Colonic mucosa (tissue), 4 donors: ENCODE measurements at regions not wholly inside any gene's neighbourhood (a gene's known extent, or its start where the extent isn't known, plus 50 kb on each side); places are given as distances from the start of the nearest gene placed in this dataset.
A peak's percentile ranks its signal among the peaks of the same experiment; 100 is the strongest.

Experiments
- DNase-seq: peaks from one replicate; pipeline ENCODE4 v3.0.0-alpha.2; 2020
- H3K27ac ChIP-seq: fragments of 200-600 bp; one replicate; pipeline ENCODE4 v1.8.0; 2021
- H3K27me3 ChIP-seq: fragments of 200-600 bp; one replicate; pipeline ENCODE4 v1.8.0; 2021
- H3K36me3 ChIP-seq: fragments of 200-600 bp; one replicate; pipeline ENCODE4 v1.8.0; 2021
- H3K4me1 ChIP-seq: fragments of 200-600 bp; one replicate; pipeline ENCODE4 v1.8.0; 2021; ENCODE audit warnings: mild to moderate bottlenecking
- H3K4me3 ChIP-seq: fragments of 200-600 bp; one replicate; pipeline ENCODE4 v1.8.0; 2021
- H3K9ac ChIP-seq, 2 donors: one replicate each; pipeline ENCODE4 v1.7.0; 2013; ENCODE audit warnings: control low read depth in 2 of 2, low read depth in 2 of 2, low read length in 2 of 2
- H3K9me3 ChIP-seq: fragments of 200-600 bp; one replicate; pipeline ENCODE4 v1.8.0; 2021
- intact Hi-C: fragments of 100-400 bp; cut with DNase I; formaldehyde crosslinking; loops from one replicate; pipeline ENCODE4 v1.14.1; 2022
- TF ChIP-seq, protein P1 (sequence below): fragments of 200-600 bp; IDR thresholded peaks from one replicate; pipeline ENCODE4 v1.8.0; 2022; ENCODE audit warnings: antibody characterized with exemption, mild to moderate bottlenecking
- donor health status: healthy.
- donor health status: DM: no; HTN: no; CAD: no.
- donor health status: DM: no; HTN: no; CAD: no.

DNA sequence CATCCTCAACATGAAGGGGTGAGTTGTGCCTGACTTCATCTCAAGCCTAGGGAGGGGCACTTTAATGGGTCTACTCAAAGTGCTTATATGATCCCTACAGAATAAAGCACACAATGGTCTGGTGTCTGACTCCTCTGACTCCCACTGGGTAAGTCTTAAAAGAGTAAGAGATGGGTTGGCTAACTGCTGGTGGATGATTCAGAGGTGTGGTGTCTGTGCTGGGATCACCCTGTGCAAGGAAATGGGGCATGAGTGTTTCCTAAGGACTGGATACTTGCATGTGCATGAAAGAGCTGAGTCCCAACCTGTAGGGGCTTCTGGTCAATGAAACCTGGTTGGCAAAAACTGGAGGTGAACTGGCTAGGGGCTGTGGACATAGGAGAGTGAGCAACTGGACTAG is 158.8 kb downstream of the IL20RB start:
- Histone ChIP-seq H3K36me3 (no peaks in the 10 kb centered on the region), H3K4me3 (no peak overlapping the region), H3K27ac (no peak overlapping the region), H3K9me3 (no peaks in the 10 kb centered on the region), H3K27me3 (no peaks in the 10 kb centered on the region), H3K4me1 (no peaks in the 10 kb centered on the region), H3K9ac (no peak overlapping the region)
- intact Hi-C loops: no loop called here
- TF ChIP-seq, protein P1, sequence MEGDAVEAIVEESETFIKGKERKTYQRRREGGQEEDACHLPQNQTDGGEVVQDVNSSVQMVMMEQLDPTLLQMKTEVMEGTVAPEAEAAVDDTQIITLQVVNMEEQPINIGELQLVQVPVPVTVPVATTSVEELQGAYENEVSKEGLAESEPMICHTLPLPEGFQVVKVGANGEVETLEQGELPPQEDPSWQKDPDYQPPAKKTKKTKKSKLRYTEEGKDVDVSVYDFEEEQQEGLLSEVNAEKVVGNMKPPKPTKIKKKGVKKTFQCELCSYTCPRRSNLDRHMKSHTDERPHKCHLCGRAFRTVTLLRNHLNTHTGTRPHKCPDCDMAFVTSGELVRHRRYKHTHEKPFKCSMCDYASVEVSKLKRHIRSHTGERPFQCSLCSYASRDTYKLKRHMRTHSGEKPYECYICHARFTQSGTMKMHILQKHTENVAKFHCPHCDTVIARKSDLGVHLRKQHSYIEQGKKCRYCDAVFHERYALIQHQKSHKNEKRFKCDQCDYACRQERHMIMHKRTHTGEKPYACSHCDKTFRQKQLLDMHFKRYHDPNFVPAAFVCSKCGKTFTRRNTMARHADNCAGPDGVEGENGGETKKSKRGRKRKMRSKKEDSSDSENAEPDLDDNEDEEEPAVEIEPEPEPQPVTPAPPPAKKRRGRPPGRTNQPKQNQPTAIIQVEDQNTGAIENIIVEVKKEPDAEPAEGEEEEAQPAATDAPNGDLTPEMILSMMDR: no peak
- no peak for DNase-seq

DNA sequence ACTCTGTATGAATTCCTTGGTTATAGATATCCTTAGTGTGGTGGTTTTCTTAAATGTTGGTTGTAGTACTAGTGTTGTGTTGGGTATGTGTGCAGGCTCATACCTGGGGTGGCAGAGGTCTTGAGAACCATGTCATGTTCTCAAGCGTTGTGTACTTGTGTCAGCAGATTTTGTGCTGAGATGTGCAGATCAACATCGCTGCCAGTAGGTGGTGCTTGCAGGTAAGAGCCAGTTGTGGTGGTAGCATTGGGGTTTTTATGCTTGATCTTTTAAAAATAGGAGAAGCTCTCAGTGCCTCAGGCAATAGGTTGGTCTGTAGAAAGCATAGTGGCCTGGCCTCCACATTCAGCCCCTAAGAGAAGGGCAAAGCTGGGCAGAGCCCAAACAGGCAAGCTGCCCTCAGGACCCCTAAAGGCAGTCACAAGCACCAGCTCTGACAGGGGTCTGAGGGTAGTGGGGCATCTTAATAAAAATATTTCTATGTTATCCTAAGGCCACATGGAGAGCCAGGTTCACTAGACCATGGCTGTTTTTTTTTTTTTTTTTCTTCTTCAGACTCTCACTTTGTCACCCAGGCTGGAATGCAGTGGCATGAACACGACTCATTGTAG is 164.0 kb downstream of the IL20RB start:
- Histone ChIP-seq H3K27me3 (no peaks in the 10 kb centered on the region), H3K9ac (no peak overlapping the region), H3K4me3 (no peak overlapping the region), H3K9me3 (no peaks in the 10 kb centered on the region), H3K36me3 (no peaks in the 10 kb centered on the region), H3K4me1 (no peaks in the 10 kb centered on the region), H3K27ac (no peak overlapping the region)
- intact Hi-C loops: no loop called here
- TF ChIP-seq, protein P1: peak; percentile 29
- DNase-seq: peak; percentile 23

DNA sequence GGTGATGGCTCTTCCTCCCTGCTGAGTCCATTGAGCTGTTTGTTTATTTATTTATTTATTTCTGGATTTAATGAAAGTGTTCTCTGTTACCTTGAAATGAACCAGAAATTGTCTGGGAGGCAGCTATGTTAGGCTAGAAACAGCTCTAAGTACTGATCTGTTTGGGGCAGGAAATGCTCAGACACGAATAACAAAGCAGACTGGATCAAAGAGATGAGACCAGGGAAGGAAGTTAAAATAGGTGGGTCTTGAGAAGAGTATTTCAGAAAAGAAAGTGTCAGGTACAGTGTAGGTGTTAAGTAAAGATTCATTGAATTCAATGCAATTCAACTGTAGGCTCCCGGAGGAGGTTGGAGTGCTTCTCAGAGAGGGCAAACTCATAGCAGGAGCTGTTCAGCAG is 173.3 kb downstream of the IL20RB start:
- Histone ChIP-seq H3K27me3 (no peaks in the 10 kb centered on the region), H3K4me3 (no peak overlapping the region), H3K9me3 (no peaks in the 10 kb centered on the region), H3K9ac (no peak overlapping the region), H3K27ac (no peak overlapping the region), H3K4me1 (no peaks in the 10 kb centered on the region), H3K36me3 (no peaks in the 10 kb centered on the region)
- DNase-seq: no peak
- intact Hi-C loops: no loop called here
- TF ChIP-seq, protein P1: no peak

DNA sequence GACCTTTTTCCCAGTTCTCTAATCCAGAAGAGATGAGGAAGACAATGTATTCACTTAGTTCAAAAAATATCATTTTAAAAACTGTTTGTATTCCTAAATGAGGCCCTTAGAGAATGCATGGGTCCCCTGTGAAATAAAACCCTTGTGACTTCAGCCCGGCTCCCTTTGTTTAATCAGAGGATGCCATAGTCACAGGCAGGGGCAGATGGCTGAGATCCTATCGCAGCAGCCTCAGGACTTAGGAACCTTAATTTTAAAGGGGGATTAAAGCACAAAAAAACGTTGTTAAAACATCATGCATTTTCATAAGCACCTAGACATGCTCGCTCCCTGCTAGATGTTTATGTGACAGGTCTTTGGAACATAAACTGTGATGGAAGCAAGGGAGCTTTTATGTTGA is 176.6 kb downstream of the IL20RB start:
- no peak for DNase-seq
- H3K4me3 ChIP-seq: no peak overlapping the region
- H3K27ac ChIP-seq: no peak overlapping the region
- H3K27me3 ChIP-seq: no peaks in the 10 kb centered on the region
- TF ChIP-seq, protein P1: no peak
- intact Hi-C loops: no loop called here
- H3K4me1 ChIP-seq: no peaks in the 10 kb centered on the region
- H3K36me3 ChIP-seq: no peaks in the 10 kb centered on the region
- H3K9ac ChIP-seq: no peak overlapping the region
- H3K9me3 ChIP-seq: no peaks in the 10 kb centered on the region

DNA sequence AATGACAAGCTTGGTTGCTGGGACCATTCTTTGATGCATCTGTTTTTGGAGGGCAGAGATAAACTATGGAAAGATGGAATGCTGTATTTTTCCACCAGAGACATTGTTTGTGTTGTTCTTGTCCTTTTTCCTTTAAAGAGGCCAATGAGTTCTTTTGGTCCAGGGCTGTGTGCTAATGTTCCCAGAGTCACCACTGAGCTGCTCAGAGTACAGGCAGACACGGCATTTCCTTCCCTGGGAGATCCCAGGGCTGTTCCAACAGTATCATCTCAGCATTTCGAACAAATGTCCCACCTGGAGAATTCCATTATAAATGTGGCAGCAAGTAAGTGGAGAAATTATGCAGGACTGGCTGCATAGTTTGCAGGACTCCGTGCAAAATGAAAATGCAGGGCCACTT is 190.6 kb downstream of the IL20RB start:
- DNase-seq: no peak
- Histone ChIP-seq H3K27me3 (no peaks in the 10 kb centered on the region), H3K36me3 (no peaks in the 10 kb centered on the region), H3K4me3 (no peak overlapping the region), H3K9me3 (no peaks in the 10 kb centered on the region), H3K27ac (no peak overlapping the region), H3K4me1 (no peaks in the 10 kb centered on the region), H3K9ac (no peak overlapping the region)
- TF ChIP-seq, protein P1: no peak
- intact Hi-C loops: no loop called here
